ENCODE measurements at regions not wholly inside any gene's neighbourhood (a gene's known extent, or its start where the extent isn't known, plus 50 kb on each side); places are given as distances from the start of the nearest gene placed in this dataset.

GRCh38 chr13:69423844-69424243 is 683.8 kb upstream of the ATXN8OS start:
- DNase-seq (ENCODE audit: low read depth), result no peak

- no peak for DNase-seq (ENCODE audit: low read depth)
Observed at GRCh38 chr13:69418319-69418718, 689.3 kb upstream of the ATXN8OS start.

GRCh38 chr13:69410761-69411160 is 696.9 kb upstream of the ATXN8OS start:
- no peak for DNase-seq (ENCODE audit: low read depth)

GRCh38 chr13:69391756-69392155 is 715.9 kb upstream of the ATXN8OS start:
- no peak for DNase-seq (ENCODE audit: low read depth)

GRCh38 chr13:69389899-69390298 is 717.7 kb upstream of the ATXN8OS start:
- DNase-seq (ENCODE audit: low read depth), result no peak

- no peak for DNase-seq (ENCODE audit: low read depth)
Observed at GRCh38 chr13:69373747-69374425, 733.7 kb upstream of the ATXN8OS start.

GRCh38 chr13:69363360-69363759 is 744.3 kb upstream of the ATXN8OS start:
- no peak for DNase-seq (ENCODE audit: low read depth)

GRCh38 chr13:69331245-69331644 is 776.4 kb upstream of the ATXN8OS start:
- no peak for DNase-seq (ENCODE audit: low read depth)

- DNase-seq (ENCODE audit: low read depth), result no peak
Observed at GRCh38 chr13:69324090-69324886, 783.3 kb upstream of the ATXN8OS start.

- no peak for DNase-seq (ENCODE audit: low read depth)
Observed at GRCh38 chr13:69319656-69320055, 788.0 kb upstream of the ATXN8OS start.

- DNase-seq (ENCODE audit: low read depth), result no peak
Observed at GRCh38 chr13:69315039-69315438, 792.6 kb upstream of the ATXN8OS start.

- no peak for DNase-seq (ENCODE audit: low read depth)
Observed at GRCh38 chr13:69306766-69307165, 800.9 kb upstream of the ATXN8OS start.

- DNase-seq (ENCODE audit: low read depth), result no peak
Observed at GRCh38 chr13:69300131-69300530, 807.5 kb upstream of the ATXN8OS start.

- DNase-seq (ENCODE audit: low read depth), result no peak
Observed at GRCh38 chr13:69296130-69296529, 811.5 kb upstream of the ATXN8OS start.

GRCh38 chr13:69292789-69293425 is 814.7 kb upstream of the ATXN8OS start:
- no peak for DNase-seq (ENCODE audit: low read depth)

GRCh38 chr13:69291292-69291906 is 816.2 kb upstream of the ATXN8OS start:
- no peak for DNase-seq (ENCODE audit: low read depth)

- DNase-seq (ENCODE audit: low read depth), result no peak
Observed at GRCh38 chr13:69288026-69288425, 819.6 kb upstream of the ATXN8OS start.

- no peak for DNase-seq (ENCODE audit: low read depth)
Observed at GRCh38 chr13:69287050-69287698, 820.5 kb upstream of the ATXN8OS start.

GRCh38 chr13:69283837-69284236 is 823.8 kb upstream of the ATXN8OS start:
- no peak for DNase-seq (ENCODE audit: low read depth)

- no peak for DNase-seq (ENCODE audit: low read depth)
Observed at GRCh38 chr13:69283301-69283700, 824.3 kb upstream of the ATXN8OS start.

- DNase-seq (ENCODE audit: low read depth), result no peak
Observed at GRCh38 chr13:69280399-69280798, 827.2 kb upstream of the ATXN8OS start.

- no peak for DNase-seq (ENCODE audit: low read depth)
Observed at GRCh38 chr13:69279213-69279612, 828.4 kb upstream of the ATXN8OS start.

Data from GM04503 (cell line).